ENCODE measurements at regions not wholly inside any gene's neighbourhood (a gene's known extent, or its start where the extent isn't known, plus 50 kb on each side); places are given as distances from the start of the nearest gene placed in this dataset.
"Not testable (repeated sequence)": the region's sequence is repeated elsewhere in the genome, so short reads cannot be mapped to it uniquely, and the experiment has no call there.

GRCh38 chr13:71290963-71291841 is 575.8 kb downstream of the DACH1 start:
- DNase-seq = no peak
- Mint-ChIP-seq H3K27ac (ENCODE audit: unreplicated experiment) (no peak overlapping the region), H3K9me3 (ENCODE audit: unreplicated experiment) (no peaks in the 10 kb centered on the region), H3K27me3 (ENCODE audit: unreplicated experiment) (no peaks in the 10 kb centered on the region), H3K36me3 (ENCODE audit: unreplicated experiment) (no peaks in the 10 kb centered on the region), H3K4me3 (ENCODE audit: unreplicated experiment) (no peak overlapping the region), H3K4me1 (ENCODE audit: low read depth, unreplicated experiment) (no peaks in the 10 kb centered on the region)
- TF ChIP-seq, protein P1, sequence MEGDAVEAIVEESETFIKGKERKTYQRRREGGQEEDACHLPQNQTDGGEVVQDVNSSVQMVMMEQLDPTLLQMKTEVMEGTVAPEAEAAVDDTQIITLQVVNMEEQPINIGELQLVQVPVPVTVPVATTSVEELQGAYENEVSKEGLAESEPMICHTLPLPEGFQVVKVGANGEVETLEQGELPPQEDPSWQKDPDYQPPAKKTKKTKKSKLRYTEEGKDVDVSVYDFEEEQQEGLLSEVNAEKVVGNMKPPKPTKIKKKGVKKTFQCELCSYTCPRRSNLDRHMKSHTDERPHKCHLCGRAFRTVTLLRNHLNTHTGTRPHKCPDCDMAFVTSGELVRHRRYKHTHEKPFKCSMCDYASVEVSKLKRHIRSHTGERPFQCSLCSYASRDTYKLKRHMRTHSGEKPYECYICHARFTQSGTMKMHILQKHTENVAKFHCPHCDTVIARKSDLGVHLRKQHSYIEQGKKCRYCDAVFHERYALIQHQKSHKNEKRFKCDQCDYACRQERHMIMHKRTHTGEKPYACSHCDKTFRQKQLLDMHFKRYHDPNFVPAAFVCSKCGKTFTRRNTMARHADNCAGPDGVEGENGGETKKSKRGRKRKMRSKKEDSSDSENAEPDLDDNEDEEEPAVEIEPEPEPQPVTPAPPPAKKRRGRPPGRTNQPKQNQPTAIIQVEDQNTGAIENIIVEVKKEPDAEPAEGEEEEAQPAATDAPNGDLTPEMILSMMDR (IDR thresholded peaks at IDR 0.05; ENCODE audit: partially characterized antibody, unreplicated experiment) = no peak

DNA sequence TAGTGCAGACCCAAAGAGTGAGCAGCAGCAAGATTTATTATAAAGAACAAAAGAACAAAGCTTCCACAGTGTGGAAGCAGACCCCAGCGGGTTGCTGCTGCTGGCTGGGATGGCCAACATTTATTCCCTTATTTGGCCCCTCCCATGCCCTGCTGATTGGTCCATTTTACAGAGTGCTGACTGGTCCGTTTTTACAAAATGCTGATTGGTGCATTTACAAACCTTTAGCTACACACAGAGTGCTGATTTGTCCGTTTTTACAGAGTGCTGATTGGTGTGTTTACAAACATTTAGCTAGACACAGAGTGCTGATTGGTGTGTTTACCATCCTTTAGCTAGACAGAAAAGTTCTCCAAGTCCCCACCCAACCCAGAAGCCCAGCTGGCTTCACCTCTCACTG is 577.0 kb downstream of the DACH1 start:
- H3K4me1 Mint-ChIP-seq (ENCODE audit: low read depth, unreplicated experiment); H3K36me3 Mint-ChIP-seq (ENCODE audit: unreplicated experiment); H3K9me3 Mint-ChIP-seq (ENCODE audit: unreplicated experiment); H3K27me3 Mint-ChIP-seq (ENCODE audit: unreplicated experiment); H3K4me3 Mint-ChIP-seq (ENCODE audit: unreplicated experiment); H3K27ac Mint-ChIP-seq (ENCODE audit: unreplicated experiment); DNase-seq: not testable (repeated sequence)

DNA sequence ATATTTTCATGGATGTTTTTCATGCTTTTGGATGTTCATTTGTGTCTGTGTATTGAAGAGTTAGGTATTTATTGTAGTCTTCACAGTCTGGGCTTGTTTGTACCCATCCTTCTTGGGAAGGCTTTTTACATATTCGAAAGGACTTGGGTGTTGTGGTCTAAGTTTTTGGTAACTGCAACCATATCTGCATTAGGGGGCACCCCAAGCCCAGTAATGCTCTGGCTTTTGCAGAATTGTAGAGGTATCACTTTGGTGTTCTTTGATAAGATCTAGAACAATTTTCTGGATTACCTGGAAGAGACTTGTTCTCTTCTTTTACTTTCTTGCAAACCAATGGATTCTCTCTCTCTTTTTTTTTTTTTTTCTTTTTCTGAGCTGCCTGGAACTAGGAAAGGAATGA is 581.3 kb downstream of the DACH1 start:
- Mint-ChIP-seq H3K9me3 (ENCODE audit: unreplicated experiment) (no peaks in the 10 kb centered on the region), H3K4me1 (ENCODE audit: low read depth, unreplicated experiment) (no peaks in the 10 kb centered on the region)

DNA sequence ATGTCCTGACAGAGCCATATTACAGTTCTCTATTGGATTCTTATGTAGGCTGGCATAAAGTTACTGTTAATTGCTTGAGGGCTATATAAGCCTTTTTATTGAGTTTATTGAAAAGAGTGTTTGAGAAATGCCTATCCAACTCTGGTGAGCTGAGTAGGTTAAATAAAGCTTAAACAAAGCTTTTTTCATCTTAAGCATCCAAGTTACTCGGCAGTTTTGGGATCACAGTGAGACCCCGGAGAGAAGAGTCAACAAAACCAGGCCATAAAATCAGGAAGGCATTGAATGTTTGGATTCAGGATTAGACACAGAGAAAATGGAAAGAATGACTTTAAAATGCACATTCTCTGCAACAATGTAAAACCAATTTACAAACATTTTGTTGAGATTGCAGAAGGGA is 588.5 kb downstream of the DACH1 start:
- no peak overlapping the region for H3K4me3 Mint-ChIP-seq (ENCODE audit: unreplicated experiment)
- no peak for DNase-seq
- peaks cover 2% of the 10 kb centered on the region for H3K9me3 Mint-ChIP-seq (ENCODE audit: unreplicated experiment)
- H3K4me1 Mint-ChIP-seq (ENCODE audit: low read depth, unreplicated experiment) = no peaks in the 10 kb centered on the region
- no peaks in the 10 kb centered on the region for H3K27me3 Mint-ChIP-seq (ENCODE audit: unreplicated experiment)
- H3K36me3 Mint-ChIP-seq (ENCODE audit: unreplicated experiment) = no peaks in the 10 kb centered on the region
- TF ChIP-seq, protein P1 (IDR thresholded peaks at IDR 0.05; ENCODE audit: partially characterized antibody, unreplicated experiment) = no peak
- no peak overlapping the region for H3K27ac Mint-ChIP-seq (ENCODE audit: unreplicated experiment)

More for the DNA sequence above, 581.3 kb downstream of the DACH1 start:
- no peak overlapping the region for H3K4me3 Mint-ChIP-seq (ENCODE audit: unreplicated experiment)
- TF ChIP-seq, protein P1 (IDR thresholded peaks at IDR 0.05; ENCODE audit: partially characterized antibody, unreplicated experiment) = no peak
- DNase-seq = no peak
- H3K27ac Mint-ChIP-seq (ENCODE audit: unreplicated experiment) = no peak overlapping the region
- H3K36me3 Mint-ChIP-seq (ENCODE audit: unreplicated experiment) = no peaks in the 10 kb centered on the region
- no peaks in the 10 kb centered on the region for H3K27me3 Mint-ChIP-seq (ENCODE audit: unreplicated experiment)

GRCh38 chr13:71274923-71275608 is 591.9 kb downstream of the DACH1 start:
- Mint-ChIP-seq H3K27me3 (ENCODE audit: unreplicated experiment) (no peaks in the 10 kb centered on the region), H3K9me3 (ENCODE audit: unreplicated experiment) (peaks cover 2% of the 10 kb centered on the region)

More at GRCh38 chr13:71274923-71275608, 591.9 kb downstream of the DACH1 start:
- Mint-ChIP-seq H3K27ac (ENCODE audit: unreplicated experiment) (no peak overlapping the region), H3K4me1 (ENCODE audit: low read depth, unreplicated experiment) (peaks cover 2% of the 10 kb centered on the region), H3K4me3 (ENCODE audit: unreplicated experiment) (no peak overlapping the region), H3K36me3 (ENCODE audit: unreplicated experiment) (no peaks in the 10 kb centered on the region)
- TF ChIP-seq, protein P1 (IDR thresholded peaks at IDR 0.05; ENCODE audit: partially characterized antibody, unreplicated experiment) = no peak
- DNase-seq = no peak
